HG02852 (cell line): ENCODE measurements at regions not wholly inside any gene's neighbourhood (a gene's known extent, or its start where the extent isn't known, plus 50 kb on each side); places are given as distances from the start of the nearest gene placed in this dataset.
A peak's percentile ranks its signal among the peaks of the same experiment; 100 is the strongest.

Experiments used
- ATAC-seq: cut with Tn5 transposase; IDR thresholded peaks from one replicate; pipeline ENCODE4 v1.9.1; 2021; ENCODE audit warnings: mild to moderate bottlenecking, moderate library complexity; ENCODE audit not compliant: unreplicated experiment

DNA sequence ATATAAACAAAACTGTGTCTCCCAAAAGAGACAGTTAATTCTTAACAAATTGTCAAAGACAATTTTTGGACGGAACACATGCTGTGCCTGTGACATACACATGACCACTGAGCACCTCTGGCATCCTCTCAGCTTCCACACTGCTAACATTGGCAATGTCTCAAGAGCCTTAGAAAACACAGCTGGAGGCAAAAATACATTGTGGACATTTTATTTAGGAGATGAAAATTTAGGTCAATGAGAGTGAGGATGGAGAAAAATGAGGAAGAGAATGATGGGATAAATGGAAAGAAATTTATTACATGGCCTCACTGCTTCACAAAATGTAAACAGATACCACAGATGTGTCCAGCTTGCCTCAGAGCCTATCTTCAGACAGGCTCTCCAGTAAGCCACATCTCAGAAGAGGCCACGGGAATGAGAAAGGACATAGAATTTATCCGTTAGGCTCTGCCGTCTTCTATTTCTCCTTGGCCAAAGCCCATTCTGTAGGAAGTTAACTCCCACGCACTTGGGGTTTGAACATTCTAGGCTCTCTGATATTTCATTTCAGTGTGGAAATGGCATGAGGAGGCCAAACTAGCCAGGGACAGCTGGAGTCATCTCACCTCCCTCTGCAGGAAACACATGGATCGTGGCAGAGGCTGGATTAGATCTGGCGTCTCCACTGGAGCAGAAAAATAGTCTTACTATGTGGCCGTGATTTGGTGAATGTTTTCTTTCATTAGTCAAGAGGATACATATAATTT lies 519.4 kb upstream of the DSEL start:
- no peak for ATAC-seq

- ATAC-seq, result no peak
These were observed 517.8 kb upstream of the DSEL start for GRCh38 chr18:68034296-68034695.

GRCh38 chr18:68033466-68033865 lies 516.9 kb upstream of the DSEL start:
- no peak for ATAC-seq

DNA sequence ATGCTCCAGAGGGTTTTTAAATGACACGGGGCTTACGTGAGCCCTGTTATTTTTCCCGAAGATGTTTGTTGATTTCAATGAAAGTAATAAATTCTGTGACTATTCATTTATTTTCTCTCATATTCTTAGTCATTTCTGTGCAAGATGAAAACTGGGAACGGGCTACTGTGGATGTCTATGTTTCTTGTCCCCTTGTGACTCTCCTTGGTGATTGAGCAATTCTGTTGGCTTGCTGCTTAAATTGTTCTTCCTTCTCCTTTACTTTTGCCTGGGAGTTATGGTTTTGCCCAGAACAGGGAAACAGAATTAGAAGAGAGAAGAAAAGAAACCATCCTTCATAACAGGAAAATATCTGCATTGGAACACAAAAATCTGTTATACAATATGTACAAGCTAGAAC lies 508.2 kb upstream of the DSEL start:
- no peak for ATAC-seq

GRCh38 chr18:68017385-68017784 lies 500.9 kb upstream of the DSEL start:
- no peak for ATAC-seq

DNA sequence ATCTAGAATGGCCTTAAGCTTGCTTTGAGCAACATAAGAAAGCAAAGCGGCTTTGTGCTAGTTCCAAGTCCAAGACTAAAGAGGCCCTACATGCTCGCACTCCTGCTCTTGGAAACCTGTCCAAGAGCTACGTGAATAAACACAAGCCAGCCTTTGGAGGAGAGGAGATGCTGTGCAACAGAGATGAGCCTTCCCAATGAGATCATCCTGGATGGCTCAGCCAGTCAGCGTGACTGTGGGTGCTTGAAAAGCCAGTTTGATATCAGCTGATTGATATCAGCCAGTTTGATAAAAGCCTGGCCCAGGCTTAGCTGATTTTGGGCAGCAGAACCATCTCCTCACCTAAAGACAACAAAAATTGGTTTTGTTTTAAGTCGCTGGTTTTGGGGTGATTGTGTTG lies 481.0 kb upstream of the DSEL start:
- ATAC-seq, result no peak

DNA sequence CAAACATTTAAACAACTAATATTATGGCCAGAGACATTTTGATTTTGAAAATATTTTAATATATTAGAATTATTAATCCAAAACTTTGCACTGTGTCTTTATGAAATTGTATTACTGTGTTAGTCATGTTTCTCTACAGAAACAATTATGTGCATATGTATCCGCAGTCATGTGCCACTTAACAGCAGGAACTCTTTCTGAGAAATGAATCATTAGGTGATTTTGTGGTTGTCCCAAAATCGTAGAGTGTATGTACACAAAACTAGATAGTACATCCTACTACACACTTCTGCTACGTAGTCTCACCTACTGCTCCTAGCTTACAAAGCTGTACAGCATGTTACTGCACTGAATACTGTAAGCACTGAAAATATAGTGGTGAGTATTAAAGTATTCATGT lies 479.2 kb upstream of the DSEL start:
- ATAC-seq, result no peak

DNA sequence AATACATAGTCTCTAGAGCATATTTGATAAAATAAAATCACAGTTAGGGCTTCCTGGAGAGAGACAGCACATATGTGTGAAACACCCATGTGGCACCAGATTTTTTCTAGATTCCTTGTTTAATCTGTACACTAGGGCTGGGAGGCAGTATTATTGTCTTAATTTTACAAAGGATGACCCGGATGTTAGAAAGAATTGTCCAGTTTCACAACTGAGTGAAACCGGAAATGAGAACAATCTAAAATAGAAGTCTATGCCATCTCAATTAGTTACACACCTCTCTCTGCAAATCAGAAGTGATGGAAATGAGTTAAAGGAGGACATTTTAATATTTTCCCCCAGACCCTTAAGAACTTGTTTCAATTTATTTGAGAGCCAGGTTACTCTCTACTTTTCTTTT lies 463.7 kb upstream of the DSEL start:
- ATAC-seq, result no peak

DNA sequence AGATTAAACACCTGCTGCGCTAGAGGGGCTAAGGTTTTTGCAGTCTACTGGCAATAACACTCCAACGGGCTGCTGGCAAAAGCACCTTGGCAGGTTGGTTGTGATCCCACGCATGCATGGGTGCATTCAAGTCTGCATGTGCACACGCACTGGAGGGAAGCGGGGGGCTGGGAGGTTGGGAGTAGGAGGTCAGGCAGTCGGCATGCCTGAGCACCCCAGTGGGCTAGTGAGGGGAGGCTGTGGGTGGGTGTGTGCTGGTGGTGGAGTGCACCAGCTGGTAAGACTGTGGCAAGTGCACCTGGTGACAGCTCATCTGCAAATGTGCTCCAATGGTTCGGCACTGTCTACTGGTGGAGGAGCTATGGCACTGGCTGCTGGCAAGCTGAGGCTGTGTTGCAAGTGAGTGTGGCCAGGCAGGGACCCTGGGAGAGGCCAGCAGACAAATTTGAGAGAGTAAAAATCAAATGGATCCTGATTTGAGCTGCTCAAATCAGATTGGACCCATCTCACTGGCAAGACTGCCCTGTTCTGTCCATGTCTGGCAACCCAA lies 460.6 kb upstream of the DSEL start:
- ATAC-seq, result no peak

DNA sequence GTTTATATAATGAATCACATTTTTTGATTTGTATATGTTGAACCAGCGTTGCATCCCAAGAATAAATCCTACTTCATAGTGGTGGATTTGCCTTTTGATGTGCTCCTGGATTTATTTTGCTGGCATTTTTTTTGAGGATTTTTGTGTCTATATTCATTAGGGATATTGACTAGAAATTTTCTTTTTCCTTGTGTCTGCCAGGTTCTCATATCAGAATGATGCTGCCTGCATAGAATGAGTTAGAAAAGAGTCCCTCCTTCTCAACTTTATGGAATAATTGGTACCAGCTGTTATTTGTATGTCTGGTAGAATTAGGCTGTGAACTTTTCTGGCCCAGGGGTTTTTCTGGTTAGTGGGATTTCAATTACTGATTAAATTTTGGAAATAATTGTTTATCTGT lies 457.4 kb upstream of the DSEL start:
- ATAC-seq, result no peak

- no peak for ATAC-seq
These were observed 452.9 kb upstream of the DSEL start for GRCh38 chr18:67969458-67969857.

DNA sequence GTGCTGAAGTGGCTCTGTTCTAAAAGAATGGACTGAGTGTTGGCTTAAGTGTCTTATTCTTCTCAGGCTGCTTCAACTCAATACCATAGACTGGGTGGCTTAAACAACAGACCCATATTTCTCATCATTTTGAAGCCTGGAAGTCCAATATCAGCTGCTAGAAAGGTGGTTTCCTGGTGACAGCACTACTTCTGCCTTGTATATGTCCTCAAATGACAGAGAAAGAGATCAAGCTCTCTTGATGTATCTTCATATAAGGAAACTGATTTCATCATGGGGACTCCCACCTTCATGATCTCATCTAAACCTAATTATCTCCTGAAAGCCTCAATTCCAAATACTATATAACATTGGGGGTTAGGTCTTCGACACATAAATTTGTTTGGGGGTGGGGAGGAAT lies 449.7 kb upstream of the DSEL start:
- ATAC-seq, result no peak

DNA sequence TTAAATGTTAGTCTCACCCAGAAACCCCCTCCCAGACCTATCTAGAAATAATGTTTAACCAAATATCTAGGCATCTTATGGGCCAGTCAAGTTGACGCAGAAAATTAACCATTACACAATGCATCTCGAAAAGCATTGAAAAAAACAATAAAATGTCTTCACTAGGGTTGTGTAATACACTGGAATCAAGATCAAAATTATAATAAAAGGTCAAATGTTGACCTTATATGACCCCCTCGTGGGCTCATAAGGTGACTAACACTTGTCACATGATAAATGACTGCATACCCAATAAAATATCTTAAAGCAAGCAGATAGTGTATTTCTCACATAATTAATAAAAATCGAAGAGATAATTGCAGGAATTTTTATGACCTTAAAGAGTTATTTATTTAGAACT lies 447.9 kb upstream of the DSEL start:
- no peak for ATAC-seq

- no peak for ATAC-seq
These were observed 445.4 kb upstream of the DSEL start for GRCh38 chr18:67961701-67962440.

- no peak for ATAC-seq
These were observed 441.2 kb upstream of the DSEL start for GRCh38 chr18:67957684-67958083.

- ATAC-seq, result no peak
These were observed 438.1 kb upstream of the DSEL start for GRCh38 chr18:67954594-67954993.

- no peak for ATAC-seq
These were observed 434.6 kb upstream of the DSEL start for GRCh38 chr18:67951137-67951536.

DNA sequence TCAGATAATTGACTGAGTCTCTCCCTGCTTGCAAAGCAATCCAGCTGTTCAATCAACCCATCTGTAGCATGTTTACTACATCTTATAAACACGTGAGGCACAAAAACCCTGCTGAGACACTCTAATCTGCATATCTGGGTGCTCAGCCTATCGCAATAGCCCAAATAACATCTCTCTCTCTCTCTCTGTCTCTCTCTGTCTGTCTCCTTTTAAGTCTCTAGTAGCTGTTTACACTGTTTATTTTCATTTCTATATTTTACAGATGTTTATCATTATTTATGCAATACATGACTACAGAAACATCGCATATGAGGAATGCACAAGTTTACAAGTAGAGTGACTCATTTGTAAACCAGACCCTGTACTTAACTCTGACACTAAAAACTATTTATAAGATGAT lies 422.1 kb upstream of the DSEL start:
- ATAC-seq, result no peak

DNA sequence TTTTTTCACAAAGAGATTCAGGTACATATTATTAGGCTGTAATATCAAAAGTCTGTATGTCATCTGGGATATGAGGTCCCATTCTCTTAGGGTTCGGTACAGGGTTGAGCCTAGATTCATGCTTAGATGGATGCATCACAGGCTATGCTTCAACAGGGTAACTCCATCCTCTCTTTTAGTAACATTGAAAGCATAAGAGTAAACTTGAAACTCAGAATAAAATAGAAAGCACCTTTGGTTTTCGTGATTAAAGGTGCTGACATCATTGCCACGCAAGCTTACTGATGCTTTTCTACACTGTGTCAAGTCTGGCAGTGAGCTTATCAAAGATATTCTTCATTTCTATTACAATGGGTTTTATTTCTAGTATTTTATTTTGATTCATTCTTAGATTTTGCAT lies 419.1 kb upstream of the DSEL start:
- ATAC-seq, result peak; percentile 76

GRCh38 chr18:67933271-67933670 lies 416.8 kb upstream of the DSEL start:
- ATAC-seq, result no peak

- ATAC-seq, result no peak
These were observed 415.8 kb upstream of the DSEL start for GRCh38 chr18:67932271-67932670.
